NCI-H2029 (cell line): ENCODE measurements at regions not wholly inside any gene's neighbourhood (a gene's known extent, or its start where the extent isn't known, plus 50 kb on each side); places are given as distances from the start of the nearest gene placed in this dataset.

Experiments used
- DNase-seq: peaks from one replicate; lab custom pipeline; 2025; lab: John Stamatoyannopoulos, UW

DNA sequence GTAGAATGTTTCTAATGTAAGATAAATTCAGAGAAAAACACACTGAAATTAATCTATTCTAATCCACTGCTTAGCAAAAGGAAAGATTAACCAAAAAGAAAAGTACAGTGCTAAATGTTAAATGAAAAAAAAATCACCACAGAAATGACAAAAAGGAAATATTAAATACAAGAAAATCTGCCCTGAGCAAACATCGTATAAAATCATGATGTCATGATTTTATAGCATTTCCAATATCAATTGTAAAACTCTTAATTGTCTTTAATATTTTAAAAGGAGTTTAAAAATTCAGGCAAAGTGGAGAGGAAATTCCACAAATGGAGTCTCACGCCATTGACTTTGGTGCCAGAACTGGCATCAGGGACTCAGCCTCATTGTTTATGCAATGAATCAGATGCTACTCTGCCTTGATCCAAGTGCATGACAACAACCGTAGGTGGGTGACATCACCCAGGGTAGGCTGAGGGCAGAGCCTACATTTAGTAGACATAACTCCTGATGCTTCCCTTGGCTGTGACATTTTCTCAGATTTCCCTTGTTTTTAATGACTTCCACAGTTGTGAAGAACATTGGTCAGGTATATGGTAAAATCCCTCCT is 696.8 kb downstream of the SEMA5A start:
- DNase-seq = no peak

DNA sequence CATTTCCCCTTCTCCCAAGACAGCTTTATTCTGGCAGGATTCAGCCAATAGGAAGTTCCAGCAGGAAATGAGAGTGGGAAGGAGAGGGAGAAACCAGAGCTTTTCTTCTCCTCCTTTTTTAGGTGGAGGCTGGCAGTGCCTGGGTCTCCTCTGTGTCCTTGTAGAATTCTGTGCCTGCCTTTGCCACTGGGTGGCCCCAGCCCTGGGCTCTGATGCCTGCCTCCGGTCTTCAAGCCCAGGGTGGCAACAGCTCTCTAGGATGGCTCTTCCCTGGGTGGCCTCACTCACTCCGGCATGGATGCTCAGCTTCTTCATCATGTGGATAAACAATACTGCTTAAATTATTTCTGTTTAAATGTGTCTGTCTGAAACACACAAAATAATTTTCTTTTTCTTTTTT is 694.8 kb downstream of the SEMA5A start:
- DNase-seq = no peak

DNA sequence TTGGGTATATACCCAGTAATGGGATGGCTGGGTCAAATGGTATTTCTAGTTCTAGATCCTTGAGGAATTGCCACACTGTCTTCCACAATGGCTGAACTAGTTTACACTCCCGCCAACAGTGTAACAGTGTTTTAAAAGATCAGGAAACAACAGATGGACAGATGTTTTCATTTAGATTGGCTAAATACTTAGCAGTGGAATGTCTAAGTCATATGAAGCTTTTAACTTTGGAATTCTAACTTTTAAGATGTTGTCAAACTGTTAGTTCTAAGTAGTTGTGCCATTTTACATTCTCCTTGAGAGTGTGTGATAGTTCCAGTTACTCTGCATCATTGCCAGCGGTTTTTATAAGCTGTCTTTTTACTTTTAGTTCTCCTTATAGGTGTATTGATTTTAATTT is 688.8 kb downstream of the SEMA5A start:
- DNase-seq = no peak

DNA sequence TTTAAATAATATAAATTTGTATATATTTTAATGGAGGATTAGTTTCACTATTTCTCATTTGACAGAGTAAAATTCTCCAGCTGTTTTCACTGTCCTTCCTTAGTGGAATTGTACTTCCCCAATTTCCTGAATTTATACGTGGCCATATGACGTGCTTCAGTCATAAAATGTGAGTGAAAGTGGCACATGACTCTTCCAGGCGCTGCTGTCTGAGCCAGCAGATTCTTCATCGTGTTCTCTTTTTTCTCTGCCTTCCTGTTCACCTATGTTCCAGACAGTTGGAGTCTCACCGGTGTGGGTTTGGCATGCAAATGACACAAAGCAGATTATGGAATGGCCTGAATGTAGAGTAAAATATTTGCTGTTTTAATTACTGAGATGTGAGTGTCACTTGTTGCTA is 684.1 kb downstream of the SEMA5A start:
- DNase-seq = no peak

DNA sequence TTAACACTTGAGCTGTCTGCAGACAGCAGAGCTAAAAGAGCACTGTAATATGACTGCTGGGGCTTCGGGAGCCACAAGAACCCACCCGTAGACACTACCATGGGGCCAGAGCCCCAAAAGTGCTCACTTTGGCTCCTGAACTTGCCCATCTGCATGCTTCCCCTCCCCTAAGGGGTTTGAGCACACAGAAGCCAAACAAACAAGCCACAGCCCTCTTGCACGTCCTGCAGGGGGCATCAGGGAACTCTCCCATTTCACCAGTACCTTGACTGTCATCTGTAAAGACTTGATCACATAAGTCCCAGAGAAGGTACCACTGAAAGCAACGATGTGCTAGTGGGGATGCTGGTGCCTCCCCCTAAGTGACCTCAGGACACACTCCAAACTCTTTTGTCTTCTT is 681.8 kb downstream of the SEMA5A start:
- peak; percentile 7 for DNase-seq

DNA sequence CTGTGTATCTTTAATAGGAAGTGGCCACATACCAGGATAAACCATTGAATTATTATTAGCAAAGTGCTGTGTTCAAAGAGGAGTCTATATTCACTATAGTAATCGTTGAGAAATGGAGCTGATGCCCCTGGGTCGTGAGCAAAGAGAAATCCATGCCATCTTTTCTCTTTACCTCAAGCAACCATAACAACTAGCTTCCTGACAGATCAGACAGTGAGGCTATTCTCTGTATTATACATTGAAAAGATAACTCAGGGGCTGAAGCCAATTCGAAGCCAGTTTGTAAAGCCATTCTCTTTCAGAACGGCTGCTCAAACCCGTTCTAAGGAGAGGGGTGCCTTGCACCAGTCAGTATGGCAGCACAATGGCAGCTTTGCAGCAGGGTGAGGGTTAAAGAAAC is 680.6 kb downstream of the SEMA5A start:
- DNase-seq = no peak

DNA sequence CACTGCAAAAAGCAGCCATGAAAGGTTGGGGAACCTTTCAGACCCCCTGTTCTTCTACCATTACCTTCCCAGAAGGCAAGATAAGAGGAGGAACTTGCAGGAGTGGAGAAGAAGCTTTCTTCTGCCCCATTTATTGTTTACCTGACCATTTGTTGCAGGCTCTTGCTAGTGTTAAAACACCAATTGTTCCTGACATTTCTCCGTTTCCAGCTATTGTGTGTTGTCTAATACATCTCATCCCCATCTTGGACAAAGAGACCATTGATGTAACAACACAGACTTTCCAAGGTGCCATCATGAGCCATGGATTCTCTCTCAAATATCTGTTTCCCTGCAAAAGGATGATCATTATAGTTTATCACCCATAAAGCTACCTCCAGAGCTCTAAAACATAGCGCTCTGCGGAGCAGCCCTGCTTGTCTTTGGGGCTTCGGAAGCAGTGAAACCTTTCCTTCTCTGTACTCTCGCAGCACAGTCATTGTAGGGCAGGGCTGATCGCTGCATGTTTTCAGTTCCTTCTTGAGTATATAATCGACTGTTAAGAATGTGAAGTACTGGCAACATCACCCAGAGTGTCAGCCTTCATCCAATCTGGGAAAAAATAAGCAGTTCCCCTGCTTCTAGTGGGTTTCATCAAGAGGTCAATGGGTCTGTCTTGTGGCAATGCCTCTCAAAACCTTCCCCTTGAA is 680.0 kb downstream of the SEMA5A start:
- DNase-seq = no peak

DNA sequence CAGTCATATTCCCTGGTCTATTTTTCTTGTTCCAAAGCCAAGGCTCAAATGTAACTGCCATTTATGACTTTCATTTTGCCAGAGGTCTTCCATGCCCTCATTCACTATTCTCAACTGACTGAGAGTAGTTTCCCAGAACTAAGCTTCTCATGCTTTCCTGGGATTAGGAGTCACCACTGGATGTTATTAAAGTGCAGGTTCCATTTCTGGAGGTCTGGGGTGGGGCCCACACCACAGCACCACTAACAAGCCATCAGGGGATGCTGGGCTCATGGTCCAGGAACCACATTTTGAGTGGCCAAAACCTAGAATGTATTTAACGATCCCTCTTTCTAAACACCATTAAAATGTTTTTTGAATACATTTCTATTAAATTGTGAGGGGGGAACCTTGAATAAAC is 677.6 kb downstream of the SEMA5A start:
- no peak for DNase-seq

DNA sequence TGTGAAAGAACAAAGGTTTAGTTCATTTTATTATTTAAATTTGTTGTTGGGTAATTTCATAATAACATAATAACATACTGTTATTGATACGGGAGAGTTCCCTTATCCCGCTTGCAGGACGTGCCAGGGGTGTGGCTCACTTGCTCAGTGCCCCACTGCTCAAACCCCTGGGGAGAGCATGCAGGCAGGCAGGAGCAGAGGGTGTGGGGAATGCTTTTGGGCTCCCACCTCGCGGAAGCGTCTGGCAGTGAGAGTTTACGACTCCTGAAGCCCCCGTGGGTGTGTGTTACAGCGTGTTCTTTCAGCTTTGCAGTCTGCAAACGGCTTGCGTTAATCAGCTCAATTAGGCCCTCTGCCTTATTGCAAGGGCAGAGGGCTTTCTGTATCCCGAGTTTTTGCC is 675.9 kb downstream of the SEMA5A start:
- no peak for DNase-seq

DNA sequence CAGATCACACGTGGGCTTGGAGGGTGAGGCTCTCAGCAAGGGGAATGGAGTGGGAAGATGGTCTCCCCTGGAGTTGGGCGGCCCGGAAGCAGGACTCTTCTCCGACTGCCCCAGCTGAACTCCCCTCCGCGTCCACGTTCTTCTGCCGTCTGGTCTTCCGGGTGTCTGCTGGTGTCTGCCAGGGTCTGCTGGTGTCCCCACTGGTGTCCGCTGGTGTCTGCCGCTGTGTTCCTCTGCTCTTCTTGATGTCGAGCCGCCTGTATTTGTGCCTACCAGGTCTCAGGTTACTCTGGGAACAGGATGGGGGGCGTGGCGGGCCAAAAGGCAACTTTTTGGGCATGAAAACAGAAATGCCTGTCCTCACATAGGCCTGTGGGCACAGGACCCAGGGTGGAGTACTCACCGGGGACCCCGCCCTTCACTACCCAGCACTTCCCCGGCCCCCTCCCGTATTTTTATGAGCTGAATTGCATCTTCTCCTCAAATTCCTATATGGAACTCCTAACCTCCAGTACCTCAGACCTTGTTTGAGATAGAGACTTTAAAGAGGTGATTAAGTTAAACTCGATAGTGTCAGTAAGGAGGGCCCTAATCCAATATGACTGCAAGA is 675.4 kb downstream of the SEMA5A start:
- DNase-seq = no peak

DNA sequence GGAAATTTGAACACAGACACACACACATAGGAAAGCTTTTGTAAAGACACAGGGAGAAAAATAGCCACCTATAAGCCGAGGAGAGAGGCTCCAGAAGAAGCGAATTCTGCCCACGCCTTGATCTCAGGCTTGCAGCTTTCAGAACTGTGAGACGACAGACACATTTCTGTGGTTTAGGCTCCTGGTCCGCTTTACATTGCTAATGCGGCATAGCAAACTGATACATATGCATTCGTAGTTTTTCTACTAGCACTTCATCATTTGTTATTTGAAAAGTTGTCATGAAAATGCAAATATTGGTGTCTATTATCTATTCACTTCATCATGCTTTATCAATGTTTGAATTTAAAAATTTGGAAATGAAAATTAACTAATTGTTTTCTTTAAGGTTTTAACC is 674.9 kb downstream of the SEMA5A start:
- DNase-seq = no peak

DNA sequence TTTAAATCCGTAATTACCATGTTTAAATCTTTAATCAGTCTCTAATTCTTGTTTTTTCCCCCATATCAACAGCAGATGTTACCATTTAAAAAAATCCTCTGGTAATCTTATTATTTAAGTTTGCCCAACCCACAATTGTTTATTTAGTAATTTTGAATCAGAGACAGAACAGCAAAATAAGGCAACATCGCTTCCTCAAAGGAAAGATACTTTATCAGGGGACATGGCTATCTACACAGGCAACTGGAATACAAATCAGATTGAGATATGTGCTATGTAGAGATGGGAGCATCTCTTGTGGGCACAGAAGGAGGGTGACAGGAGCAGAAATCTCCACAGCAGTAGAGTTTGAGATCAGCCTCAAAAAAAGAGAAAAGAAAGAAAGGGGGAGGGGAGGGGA is 674.4 kb downstream of the SEMA5A start:
- DNase-seq = no peak

DNA sequence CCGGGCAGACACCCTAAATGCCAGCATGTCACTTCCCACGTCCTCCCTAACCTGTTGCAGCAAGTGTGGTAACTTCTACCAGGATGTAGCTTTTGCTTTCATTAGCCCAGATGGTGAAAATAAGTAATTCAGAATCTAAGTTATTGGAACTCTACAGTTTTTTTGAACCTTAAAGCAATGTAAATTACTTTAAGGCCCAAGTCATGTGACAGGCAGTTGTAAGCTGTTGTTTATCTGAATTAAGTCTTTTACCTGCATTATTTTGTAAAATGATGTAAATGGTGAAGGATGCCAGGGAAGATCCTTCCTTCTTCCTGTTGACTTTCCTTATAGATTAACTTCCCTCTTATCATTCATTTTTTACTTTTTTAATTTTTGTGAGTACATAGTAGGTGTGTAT is 670.2 kb downstream of the SEMA5A start:
- DNase-seq = no peak

DNA sequence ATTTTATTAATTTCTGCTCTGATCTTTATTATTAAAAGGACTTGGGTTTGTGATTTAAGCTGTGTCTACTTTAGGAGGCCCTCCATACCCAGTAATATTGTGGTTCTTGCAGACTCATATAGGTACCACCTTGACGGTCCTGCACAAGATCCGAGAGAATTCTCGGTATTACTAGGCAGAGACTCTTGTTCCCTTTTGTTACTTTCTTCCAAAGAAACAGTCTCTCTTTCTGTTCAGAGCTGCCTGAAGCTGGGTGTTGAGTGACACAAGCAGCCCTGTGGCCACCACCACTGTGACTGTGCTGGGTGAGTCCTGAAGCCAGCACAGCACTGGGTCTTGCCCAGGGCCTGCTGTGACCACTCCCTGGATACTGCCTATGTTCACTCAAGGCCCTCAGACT is 666.6 kb downstream of the SEMA5A start:
- DNase-seq = no peak

DNA sequence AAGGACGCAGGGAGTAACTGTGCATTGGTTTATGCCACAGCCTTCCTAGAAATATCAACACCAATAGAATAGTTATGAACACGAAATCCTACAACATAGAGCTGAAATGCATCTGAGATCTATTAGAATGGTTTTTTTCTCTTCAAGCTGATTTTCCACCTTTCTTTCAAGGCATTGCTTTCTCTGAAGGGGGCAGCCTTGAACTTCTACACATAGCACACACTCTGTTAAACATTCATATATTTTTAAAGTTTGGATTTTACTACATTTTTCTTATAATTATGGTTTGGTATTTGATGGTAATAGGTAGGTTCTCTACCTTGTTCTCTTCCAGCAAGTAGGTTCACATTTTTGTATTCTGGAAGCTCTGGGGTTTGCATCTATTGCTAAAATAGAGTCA is 661.8 kb downstream of the SEMA5A start:
- no peak for DNase-seq

DNA sequence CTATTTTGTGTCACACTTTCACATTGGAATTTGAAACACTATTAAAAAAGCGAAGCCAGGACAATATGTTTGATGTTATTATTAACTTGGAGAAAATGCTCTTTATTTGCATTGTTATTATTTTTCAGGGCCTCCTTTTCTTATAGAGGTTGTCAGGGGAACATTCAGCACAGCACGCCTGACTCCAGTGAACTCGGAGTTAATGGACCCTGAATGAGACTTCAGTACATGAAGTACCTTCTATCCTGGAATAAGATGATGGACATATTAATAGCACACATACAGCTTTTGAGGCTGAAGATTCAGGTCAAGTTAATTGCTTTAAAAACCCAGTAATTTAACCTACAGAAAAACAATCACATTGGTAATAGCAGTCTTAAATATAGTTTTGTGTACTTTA is 652.9 kb downstream of the SEMA5A start:
- DNase-seq = no peak

DNA sequence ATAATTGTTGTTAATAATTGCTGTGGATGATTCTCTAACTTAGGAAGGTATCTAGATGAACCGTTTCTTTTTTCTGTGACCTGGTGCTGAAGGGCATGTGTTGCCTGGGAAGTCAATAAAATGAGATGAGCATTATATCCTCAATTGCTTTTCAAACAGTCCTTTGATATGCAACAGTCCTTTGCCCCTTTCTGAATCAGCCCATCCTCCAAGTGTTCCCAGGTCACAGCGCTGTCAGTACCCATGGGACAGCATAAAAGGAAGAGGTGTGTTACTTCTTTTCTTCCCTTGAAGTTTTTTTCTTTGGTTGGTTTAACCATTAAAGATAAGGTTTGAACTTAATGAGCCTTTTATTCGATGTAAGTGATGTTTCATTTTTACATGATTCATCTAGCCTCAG is 651.8 kb downstream of the SEMA5A start:
- no peak for DNase-seq

DNA sequence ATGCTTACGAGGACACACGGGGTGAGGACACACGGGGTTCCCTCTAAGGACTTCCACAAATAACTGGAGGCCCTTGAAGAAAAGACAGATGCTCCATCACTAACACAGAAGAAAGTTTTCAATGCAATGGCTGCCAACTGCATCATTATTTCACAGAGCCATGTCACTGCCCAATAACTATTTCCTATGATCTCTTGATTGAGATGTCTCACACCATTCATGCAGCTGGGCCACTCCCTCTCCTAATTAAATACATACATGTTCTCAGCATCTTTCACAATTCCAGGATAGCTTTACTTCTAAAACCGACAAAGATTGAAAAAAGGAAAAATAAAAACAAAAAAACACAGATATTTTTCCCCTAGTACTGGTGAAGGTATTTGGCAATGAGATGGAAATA is 650.8 kb downstream of the SEMA5A start:
- no peak for DNase-seq

DNA sequence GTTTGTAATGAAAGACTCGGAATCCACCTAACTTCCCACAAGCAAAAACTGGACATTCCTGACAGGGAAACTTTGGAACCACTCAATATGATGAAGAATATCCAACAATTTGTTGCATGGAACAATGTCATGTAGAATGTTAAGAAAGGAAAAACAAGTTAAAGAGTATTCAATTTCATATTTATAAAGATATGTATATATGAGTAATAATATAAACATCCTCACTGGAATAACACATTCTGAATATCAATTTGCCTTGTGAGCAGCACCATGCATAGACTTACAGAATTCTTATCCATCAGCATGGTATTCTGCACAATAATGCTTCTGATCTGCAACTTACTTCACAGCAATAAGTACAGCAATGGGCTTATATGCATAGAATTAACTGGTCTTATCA is 650.3 kb downstream of the SEMA5A start:
- DNase-seq = no peak

DNA sequence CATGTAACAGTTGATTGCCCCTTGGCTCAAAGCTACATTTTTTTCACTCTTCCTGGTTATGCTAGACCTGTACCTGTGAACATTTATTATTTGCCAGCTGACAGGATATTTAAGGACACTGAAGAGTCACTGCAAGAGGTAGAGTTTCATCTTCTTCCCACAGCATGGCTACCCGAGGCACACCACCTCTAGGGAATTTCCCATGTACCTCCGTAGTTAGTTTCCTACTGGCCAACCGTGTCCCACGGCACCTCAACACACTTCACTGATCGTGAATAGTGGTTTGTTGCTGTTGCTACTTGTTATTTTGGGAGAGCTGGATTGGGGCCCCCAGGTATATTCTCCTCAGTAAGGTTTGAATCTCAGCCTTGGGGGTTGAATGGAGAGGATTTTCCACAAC is 648.6 kb downstream of the SEMA5A start:
- DNase-seq = no peak

DNA sequence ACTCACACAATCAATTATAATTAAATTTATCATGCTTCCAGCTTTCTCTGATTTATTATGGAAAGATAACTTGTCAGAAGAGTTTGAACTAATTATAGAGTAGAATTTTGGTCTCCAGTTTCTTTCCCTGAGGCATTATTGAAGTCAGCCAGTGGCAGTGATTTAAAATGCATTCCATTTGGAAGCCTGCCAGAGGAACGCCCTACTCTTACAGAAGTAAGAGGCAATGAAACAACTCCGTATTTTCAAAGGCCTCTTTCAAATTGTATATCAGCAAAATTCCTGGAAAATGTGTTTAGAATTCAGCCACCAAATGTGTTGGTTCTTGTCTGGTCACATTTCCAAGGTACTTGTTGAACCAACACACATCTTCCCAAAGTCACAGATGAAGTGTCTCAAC is 640.9 kb downstream of the SEMA5A start:
- no peak for DNase-seq

DNA sequence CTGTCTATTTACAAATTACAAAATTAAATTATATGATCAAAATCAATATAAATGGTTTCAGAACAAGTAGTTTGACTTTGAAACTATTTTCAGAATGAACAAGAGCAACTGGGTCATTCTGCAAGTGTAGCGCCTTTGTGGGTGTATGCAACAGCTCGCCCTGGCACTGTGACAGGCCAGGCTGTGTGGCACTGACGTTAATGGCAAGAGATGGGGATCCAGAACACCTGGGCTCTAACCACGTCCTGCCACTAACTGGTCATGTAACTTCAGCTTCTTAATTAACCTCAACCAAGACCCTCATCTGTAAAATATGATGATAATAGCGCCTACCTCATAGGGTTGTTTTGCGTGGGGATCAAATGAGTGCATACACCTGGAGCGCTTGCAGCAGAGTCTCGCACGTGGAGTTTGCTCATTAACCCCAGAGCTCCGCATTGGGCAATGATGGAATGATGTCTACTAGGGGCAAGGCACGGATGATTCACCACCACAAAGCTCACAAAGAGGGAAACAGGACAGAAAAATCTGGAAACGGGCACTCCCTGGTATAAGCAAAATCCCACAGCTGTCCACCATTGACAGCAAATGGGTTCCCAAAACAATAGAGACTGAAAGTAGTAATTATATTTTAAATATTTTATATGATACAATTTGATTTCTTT is 639.4 kb downstream of the SEMA5A start:
- DNase-seq = no peak

DNA sequence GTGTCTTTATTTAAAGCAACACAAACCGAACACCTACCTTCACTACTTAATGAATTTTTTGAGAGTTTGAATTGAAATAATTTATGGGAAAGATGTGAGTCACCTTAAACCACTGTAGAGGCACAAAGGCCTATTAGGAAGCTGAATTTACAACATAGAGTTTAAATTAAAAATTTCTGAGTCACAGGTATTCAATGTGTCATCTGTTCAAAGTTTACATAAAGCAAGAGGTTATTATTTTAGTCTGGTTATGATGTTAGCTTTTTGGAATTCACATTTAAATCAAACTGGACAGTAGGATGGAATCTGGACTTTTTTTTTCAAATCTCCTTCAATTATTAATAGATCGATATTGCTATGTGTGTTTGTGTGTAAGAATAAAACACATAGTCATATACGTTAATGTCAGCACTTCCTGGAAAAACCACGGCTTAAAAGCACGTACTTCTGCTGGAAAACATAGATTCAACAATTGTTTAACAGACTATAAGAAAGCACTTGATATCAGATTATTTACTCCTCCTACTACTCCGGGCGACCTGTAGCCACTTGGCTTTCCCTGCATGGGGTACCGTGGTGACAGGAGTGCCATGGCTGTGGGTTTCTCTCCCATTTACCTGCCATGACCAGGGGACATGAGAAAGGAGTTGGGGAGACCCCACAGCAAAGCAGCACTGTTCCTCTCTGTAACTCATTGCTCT is 638.6 kb downstream of the SEMA5A start:
- DNase-seq = no peak
